ENCODE measurements at regions not wholly inside any gene's neighbourhood (a gene's known extent, or its start where the extent isn't known, plus 50 kb on each side); places are given as distances from the start of the nearest gene placed in this dataset.

DNA sequence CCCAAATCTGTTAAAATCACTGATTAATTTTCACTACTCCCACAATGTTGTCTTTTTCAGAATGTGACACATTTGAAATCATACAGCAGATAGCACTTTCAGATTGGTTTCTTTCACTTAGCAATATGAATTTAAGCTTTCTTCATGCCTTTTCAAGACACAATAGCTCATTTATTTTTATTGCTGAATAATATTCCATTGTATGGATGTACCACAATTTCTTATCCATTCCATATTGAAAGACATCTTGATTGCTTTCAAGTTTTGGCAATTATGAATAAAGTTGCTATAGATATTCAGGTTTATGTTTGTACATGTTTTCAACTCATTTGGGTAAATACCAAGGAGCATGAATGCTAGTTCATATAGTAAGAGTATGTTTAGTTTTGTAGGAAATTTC, 2635.6 kb upstream of the PCDH20 start:
- no peak overlapping the region for H3K4me2 ChIP-seq
- no peak overlapping the region for H3K27ac ChIP-seq
- no peak overlapping the region for H3K4me3 ChIP-seq
- no peak for TF ChIP-seq EZH2phosphoT487 (IDR thresholded peaks at IDR 0.05; ENCODE audit: low read depth, severe bottlenecking, unreplicated experiment)
- no peaks in the 10 kb centered on the region for H3K9me3 ChIP-seq (ENCODE audit: low read depth)
- no peaks in the 10 kb centered on the region for H3K79me2 ChIP-seq
- no peaks in the 10 kb centered on the region for H3K4me1 ChIP-seq (ENCODE audit: insufficient read depth)
- H2AFZ ChIP-seq = no peak overlapping the region
- no peaks in the 10 kb centered on the region for H4K20me1 ChIP-seq (ENCODE audit: insufficient read depth, poor library complexity, severe bottlenecking)
- no peaks in the 10 kb centered on the region for H3K27me3 ChIP-seq
- no peaks in the 10 kb centered on the region for H3K9me2 ChIP-seq (replicated peaks; ENCODE audit: insufficient read depth)
- no peak for DNase-seq (ENCODE audit: low spot score)
- H3K36me3 ChIP-seq (replicated peaks; ENCODE audit: insufficient read depth, low read depth) = no peaks in the 10 kb centered on the region

DNA sequence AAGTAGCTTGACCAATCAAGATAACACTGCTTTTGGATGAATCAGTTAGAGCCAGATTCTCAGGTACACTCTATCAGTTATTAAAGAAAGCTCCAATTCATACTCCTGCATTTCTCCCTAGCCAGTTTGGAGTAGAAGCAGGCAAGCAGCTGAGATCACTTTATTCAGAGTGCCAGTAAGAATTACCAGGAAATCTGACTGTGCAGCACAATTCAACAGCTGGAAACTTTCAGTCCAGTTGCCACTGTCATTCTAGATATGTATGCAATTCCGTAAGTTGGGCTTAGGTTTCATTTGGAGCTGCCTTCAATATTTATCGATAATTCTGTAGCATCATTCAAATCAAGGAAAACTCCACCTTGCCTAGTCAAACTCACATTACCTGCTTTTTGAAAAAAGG, 2625.6 kb upstream of the PCDH20 start:
- WGBS (ENCODE audit: low lambda C conversion rate, missing lambda C conversion rate) = 61% methylated on average over 2 of the region's 2 CpGs
- Histone ChIP-seq H3K4me2 (no peak overlapping the region), H3K4me3 (no peak overlapping the region), H3K27ac (no peak overlapping the region), H3K4me1 (ENCODE audit: insufficient read depth) (no peaks in the 10 kb centered on the region), H3K9me3 (ENCODE audit: low read depth) (no peaks in the 10 kb centered on the region), H2AFZ (no peak overlapping the region), H3K79me2 (no peaks in the 10 kb centered on the region), H3K9me2 (replicated peaks; ENCODE audit: insufficient read depth) (no peaks in the 10 kb centered on the region), H3K36me3 (replicated peaks; ENCODE audit: insufficient read depth, low read depth) (no peaks in the 10 kb centered on the region), H4K20me1 (ENCODE audit: insufficient read depth, poor library complexity, severe bottlenecking) (no peaks in the 10 kb centered on the region), H3K27me3 (no peaks in the 10 kb centered on the region)
- TF ChIP-seq EZH2 (IDR thresholded peaks at IDR 0.05; ENCODE audit: borderline replicate concordance) (no peak), EZH2phosphoT487 (IDR thresholded peaks at IDR 0.05; ENCODE audit: low read depth, severe bottlenecking, unreplicated experiment) (no peak)
- TF ChIP-seq, protein P1, sequence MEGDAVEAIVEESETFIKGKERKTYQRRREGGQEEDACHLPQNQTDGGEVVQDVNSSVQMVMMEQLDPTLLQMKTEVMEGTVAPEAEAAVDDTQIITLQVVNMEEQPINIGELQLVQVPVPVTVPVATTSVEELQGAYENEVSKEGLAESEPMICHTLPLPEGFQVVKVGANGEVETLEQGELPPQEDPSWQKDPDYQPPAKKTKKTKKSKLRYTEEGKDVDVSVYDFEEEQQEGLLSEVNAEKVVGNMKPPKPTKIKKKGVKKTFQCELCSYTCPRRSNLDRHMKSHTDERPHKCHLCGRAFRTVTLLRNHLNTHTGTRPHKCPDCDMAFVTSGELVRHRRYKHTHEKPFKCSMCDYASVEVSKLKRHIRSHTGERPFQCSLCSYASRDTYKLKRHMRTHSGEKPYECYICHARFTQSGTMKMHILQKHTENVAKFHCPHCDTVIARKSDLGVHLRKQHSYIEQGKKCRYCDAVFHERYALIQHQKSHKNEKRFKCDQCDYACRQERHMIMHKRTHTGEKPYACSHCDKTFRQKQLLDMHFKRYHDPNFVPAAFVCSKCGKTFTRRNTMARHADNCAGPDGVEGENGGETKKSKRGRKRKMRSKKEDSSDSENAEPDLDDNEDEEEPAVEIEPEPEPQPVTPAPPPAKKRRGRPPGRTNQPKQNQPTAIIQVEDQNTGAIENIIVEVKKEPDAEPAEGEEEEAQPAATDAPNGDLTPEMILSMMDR (IDR thresholded peaks at IDR 0.05; ENCODE audit: poor library complexity) = no peak
- DNase-seq (ENCODE audit: low spot score) = no peak

DNA sequence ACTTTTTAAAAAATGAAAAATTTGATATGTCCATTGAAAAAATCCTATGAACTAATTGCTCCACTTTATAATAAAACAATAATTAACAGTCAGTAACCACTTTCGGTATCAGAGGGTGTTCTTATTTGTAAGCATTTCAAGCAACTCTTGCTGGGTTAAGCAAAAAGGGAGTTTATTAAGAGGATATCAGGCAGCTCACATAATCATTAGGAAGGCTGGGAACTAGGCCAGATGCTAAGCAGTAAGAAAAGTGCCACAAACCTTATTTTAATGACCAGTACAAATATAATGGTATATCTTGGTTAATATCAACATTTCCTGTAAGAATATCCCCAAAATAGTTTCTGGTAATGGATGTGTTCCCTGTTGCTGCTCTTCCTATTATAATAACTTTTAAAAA, 2618.3 kb upstream of the PCDH20 start:
- TF ChIP-seq, protein P1 (IDR thresholded peaks at IDR 0.05; ENCODE audit: poor library complexity) = no peak
- TF ChIP-seq EZH2phosphoT487 (IDR thresholded peaks at IDR 0.05; ENCODE audit: low read depth, severe bottlenecking, unreplicated experiment) = no peak
- TF ChIP-seq EZH2 (IDR thresholded peaks at IDR 0.05; ENCODE audit: borderline replicate concordance) = no peak
- Histone ChIP-seq H3K4me2 (no peak overlapping the region), H3K4me3 (no peak overlapping the region), H3K9me2 (replicated peaks; ENCODE audit: insufficient read depth) (no peaks in the 10 kb centered on the region), H3K36me3 (replicated peaks; ENCODE audit: insufficient read depth, low read depth) (no peaks in the 10 kb centered on the region), H3K27ac (no peak overlapping the region), H2AFZ (peak overlapping the region; percentile 49), H3K4me1 (ENCODE audit: insufficient read depth) (no peaks in the 10 kb centered on the region), H3K79me2 (no peaks in the 10 kb centered on the region), H3K9me3 (ENCODE audit: low read depth) (no peaks in the 10 kb centered on the region), H4K20me1 (ENCODE audit: insufficient read depth, poor library complexity, severe bottlenecking) (no peaks in the 10 kb centered on the region), H3K27me3 (no peaks in the 10 kb centered on the region)
- 93% methylated on average over 1 of the region's 1 CpG for WGBS (ENCODE audit: low lambda C conversion rate, missing lambda C conversion rate)
- DNase-seq (ENCODE audit: low spot score) = no peak

DNA sequence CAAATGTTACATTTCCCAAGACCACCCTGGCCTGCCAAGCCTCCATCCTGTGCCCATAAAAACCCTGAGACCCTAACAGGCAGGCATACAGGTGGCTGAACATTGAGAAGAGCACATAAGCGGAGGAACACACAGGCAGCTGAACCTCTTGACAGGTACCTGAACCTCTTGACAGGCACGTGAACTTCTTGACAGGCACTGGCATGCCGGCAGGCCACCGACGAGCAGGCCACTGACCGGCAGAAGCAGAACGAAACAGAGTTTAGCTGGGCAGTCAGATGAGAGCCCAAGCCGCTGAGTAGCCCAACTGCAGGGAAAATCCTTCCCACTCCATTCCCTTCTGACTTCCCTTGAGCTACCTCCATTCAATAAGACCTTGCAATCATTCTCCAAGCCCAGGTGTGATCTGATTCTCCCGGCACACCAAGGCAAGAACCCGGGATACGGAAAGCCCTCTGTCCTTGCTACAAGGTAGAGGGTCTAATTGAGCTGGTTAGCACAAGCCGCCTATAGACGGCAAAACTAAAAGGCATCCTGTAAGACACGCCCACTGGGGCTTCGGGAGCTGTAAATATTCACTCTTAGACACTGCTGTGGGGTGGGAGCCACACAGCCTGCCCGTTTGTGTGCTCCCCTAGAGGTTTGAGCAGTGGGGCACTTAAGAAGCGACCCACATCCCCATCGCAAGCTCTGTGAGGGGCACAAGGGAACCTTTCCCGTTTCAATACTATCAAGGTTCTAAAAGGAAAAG, 2613.9 kb upstream of the PCDH20 start:
- no peak overlapping the region for H3K27ac ChIP-seq
- WGBS (ENCODE audit: low lambda C conversion rate, missing lambda C conversion rate) = 91% methylated on average over 19 of the region's 19 CpGs
- no peaks in the 10 kb centered on the region for H3K27me3 ChIP-seq
- H3K79me2 ChIP-seq = no peaks in the 10 kb centered on the region
- no peak overlapping the region for H2AFZ ChIP-seq
- no peaks in the 10 kb centered on the region for H3K9me2 ChIP-seq (replicated peaks; ENCODE audit: insufficient read depth)
- H3K4me2 ChIP-seq = no peak overlapping the region
- H4K20me1 ChIP-seq (ENCODE audit: insufficient read depth, poor library complexity, severe bottlenecking) = no peaks in the 10 kb centered on the region
- no peak overlapping the region for H3K4me3 ChIP-seq
- no peaks in the 10 kb centered on the region for H3K4me1 ChIP-seq (ENCODE audit: insufficient read depth)
- no peaks in the 10 kb centered on the region for H3K36me3 ChIP-seq (replicated peaks; ENCODE audit: insufficient read depth, low read depth)
- TF ChIP-seq, protein P1 (IDR thresholded peaks at IDR 0.05; ENCODE audit: poor library complexity) = no peak
- no peak for TF ChIP-seq EZH2phosphoT487 (IDR thresholded peaks at IDR 0.05; ENCODE audit: low read depth, severe bottlenecking, unreplicated experiment)
- DNase-seq (ENCODE audit: low spot score) = no peak
- H3K9me3 ChIP-seq (ENCODE audit: low read depth) = no peaks in the 10 kb centered on the region

Measured in hepatocyte (in vitro differentiated cells).